HepG2 (cell line): ENCODE measurements at regions not wholly inside any gene's neighbourhood (a gene's known extent, or its start where the extent isn't known, plus 50 kb on each side); places are given as distances from the start of the nearest gene placed in this dataset.

ENCODE experiments used
- ATAC-seq: fragments of 200-7000 bp; cut with Tn5 transposase; 3 replicates; pipeline ENCODE4 v1.9.1; 2020; ENCODE audit warnings: mild to moderate bottlenecking, moderate library complexity
- BruUV-seq: library from RNA; stranded (reverse); fragments of 400-500 nt; replicated peaks from 2 replicates; lab custom pipeline; 2021; lab: Mats Ljungman, UMichigan
- CTCF ChIA-PET: fragments of 300-600 bp; formaldehyde crosslinking; extraction: SDS; loops from one replicate; lab custom pipeline; 2021; ENCODE audit warnings: low total read pairs, inconsistent platforms, low intra/inter-chr PET ratio; lab: Yijun Ruan, JAX
- POLR2A ChIA-PET: fragments of 350-600 bp; sonication (Branson Sonifier 250); formaldehyde crosslinking; loops from one replicate; lab custom pipeline; 2020; ENCODE audit warnings: antibody characterized with exemption, inconsistent platforms; lab: Yijun Ruan, JAX
- DNase-seq: peaks from one replicate; pipeline ENCODE4 v3.0.0-alpha.2; 2015; ENCODE audit warnings: low spot score
- FAIRE-seq: peaks from 3 replicates; lab custom pipeline; 2011; peaks lifted over from hg19 to GRCh38; lab: Jason Lieb, UNC
- H2AFZ ChIP-seq: one replicate; pipeline ENCODE4 v1.6.1; 2011; ENCODE audit warnings: low read length, inconsistent platforms
- H3K27ac ChIP-seq: fragments of 300-600 bp; 3 replicates; pipeline ENCODE4 v1.8.0; 2011; ENCODE audit warnings: mixed run types, mild to moderate bottlenecking, mixed read lengths, low read length, inconsistent platforms; ENCODE audit not compliant: insufficient read depth; ENCODE audit errors: extremely low read length
- H3K27me3 ChIP-seq, 2 experiments: fragments of 200-600 bp in 1 of 2; 2 replicates in 1 of 2; 3 replicates in 1 of 2; pipeline versions ENCODE4 v1.6.0 to v1.8.0; 2011; ENCODE audit warnings: low read length in 2 of 2, mild to moderate bottlenecking in 2 of 2, moderate library complexity in 2 of 2, inconsistent platforms in 1 of 2; ENCODE audit not compliant: insufficient read depth in 2 of 2, control insufficient read depth in 1 of 2
- H3K36me3 ChIP-seq, 2 experiments: fragments of 200-600 bp in 1 of 2; replicated peaks in 1 of 2; 2 replicates in 1 of 2; 3 replicates in 1 of 2; pipeline versions ENCODE4 v1.5.1 to v1.8.0; 2011; ENCODE audit warnings: low read length in 2 of 2, inconsistent platforms in 1 of 2; ENCODE audit not compliant: insufficient read depth in 2 of 2, control insufficient read depth in 1 of 2
- H3K4me1 ChIP-seq: 2 replicates; pipeline ENCODE4 v1.5.1; 2012; ENCODE audit warnings: low read length, inconsistent platforms; ENCODE audit not compliant: insufficient read depth
- H3K4me2 ChIP-seq: 2 replicates; pipeline ENCODE4 v1.6.0; 2011; ENCODE audit warnings: low read depth, low read length, inconsistent platforms
- H3K4me3 ChIP-seq, 3 experiments: fragments of 200-600 bp in 1 of 3; sonication (generic), shearing (Covaris generic) in 1 of 3; replicated peaks in 1 of 3; 2 replicates each; pipeline ENCODE4 v1.5.1; 2011 to 2016; ENCODE audit warnings: low read length in 3 of 3, inconsistent platforms in 2 of 3, low read depth in 2 of 3, mild to moderate bottlenecking in 2 of 3, control low read depth in 1 of 3, mixed read lengths in 1 of 3; ENCODE audit not compliant: insufficient read depth in 1 of 3
- H3K79me2 ChIP-seq: one replicate; pipeline ENCODE4 v1.6.1; 2011; ENCODE audit warnings: low read length, inconsistent platforms; ENCODE audit not compliant: insufficient read depth
- H3K9ac ChIP-seq: 2 replicates; pipeline ENCODE4 v1.6.0; 2011; ENCODE audit warnings: mild to moderate bottlenecking, low read depth, low read length, inconsistent platforms; ENCODE audit not compliant: insufficient read depth
- H3K9me3 ChIP-seq: 2 replicates; pipeline ENCODE4 v1.5.1; 2012; ENCODE audit warnings: mild to moderate bottlenecking, low read length
- H4K20me1 ChIP-seq: 2 replicates; pipeline ENCODE4 v1.6.0; 2011; ENCODE audit warnings: inconsistent platforms, mild to moderate bottlenecking, low read length, moderate library complexity; ENCODE audit not compliant: insufficient read depth
- AHR ChIP-seq: IDR thresholded peaks from 2 replicates; pipeline ENCODE4 v1.6.1; 2018; ENCODE audit warnings: missing genetic modification reagents, missing compliant biosample characterization
- MTF1 ChIP-seq: sonication (generic); formaldehyde crosslinking; IDR thresholded peaks from 2 replicates; pipeline ENCODE4 v1.5.0; 2020; ENCODE audit warnings: missing genetic modification reagents
- NFYB ChIP-seq: sonication (generic); formaldehyde crosslinking; IDR thresholded peaks from 2 replicates; pipeline ENCODE4 v1.4.0; 2020; ENCODE audit warnings: missing genetic modification reagents
- PBX2 ChIP-seq: IDR thresholded peaks from 2 replicates; pipeline ENCODE4 v1.6.1; 2016; ENCODE audit warnings: control low read depth
- RBFOX2 ChIP-seq: fragments of 200-400 bp; formaldehyde crosslinking; IDR thresholded peaks from 2 replicates; pipeline ENCODE4 v1.6.1; 2017; ENCODE audit warnings: low read depth, mild to moderate bottlenecking, low read length
- RBM39 ChIP-seq: fragments of 200-400 bp; formaldehyde crosslinking; IDR thresholded peaks from one replicate; pipeline ENCODE4 v1.6.1; 2018; ENCODE audit warnings: antibody characterized with exemption, mild to moderate bottlenecking, low read depth, low read length; ENCODE audit not compliant: poor library complexity, severe bottlenecking
- SP140L ChIP-seq: sonication (generic); formaldehyde crosslinking; IDR thresholded peaks from 2 replicates; pipeline ENCODE4 v1.4.0; 2020; ENCODE audit warnings: missing genetic modification reagents, borderline replicate concordance
- STAG1 ChIP-seq: sonication (generic); formaldehyde crosslinking; IDR thresholded peaks from 2 replicates; pipeline ENCODE4 v1.4.0; 2020; ENCODE audit warnings: missing genetic modification reagents
- SYNCRIP ChIP-seq: fragments of 200-400 bp; formaldehyde crosslinking; IDR thresholded peaks from 2 replicates; pipeline ENCODE4 v1.6.1; 2018; ENCODE audit warnings: mild to moderate bottlenecking, low read depth, low read length; ENCODE audit not compliant: insufficient read depth
- TEF ChIP-seq: sonication (generic); formaldehyde crosslinking; IDR thresholded peaks from 2 replicates; pipeline ENCODE4 v1.5.0; 2020; ENCODE audit warnings: missing genetic modification reagents
- ZBTB21 ChIP-seq: sonication (generic); formaldehyde crosslinking; IDR thresholded peaks from 2 replicates; pipeline ENCODE4 v1.4.0; 2020; ENCODE audit warnings: missing genetic modification reagents
- ZBTB25 ChIP-seq: IDR thresholded peaks from 2 replicates; pipeline ENCODE4 v1.6.1; 2018; ENCODE audit warnings: missing genetic modification reagents
- ZNF121 ChIP-seq: sonication (generic); formaldehyde crosslinking; IDR thresholded peaks from 2 replicates; pipeline ENCODE4 v1.5.0; 2020; ENCODE audit warnings: mild to moderate bottlenecking, missing genetic modification reagents
- ZNF232 ChIP-seq: sonication (generic); formaldehyde crosslinking; IDR thresholded peaks from 2 replicates; pipeline ENCODE4 v1.4.0; 2020; ENCODE audit warnings: missing genetic modification reagents, borderline replicate concordance
- ZNF253 ChIP-seq: sonication (generic); formaldehyde crosslinking; IDR thresholded peaks from 2 replicates; pipeline ENCODE4 v1.8.0; 2022; ENCODE audit warnings: mild to moderate bottlenecking, missing genetic modification reagents, borderline replicate concordance
- ZNF652 ChIP-seq: IDR thresholded peaks from 2 replicates; pipeline ENCODE4 v1.6.1; 2016; ENCODE audit warnings: low read depth, borderline replicate concordance
- ZNF761 ChIP-seq: sonication (generic); formaldehyde crosslinking; conservative IDR thresholded peaks from 2 replicates; pipeline ENCODE4 v1.4.0; 2020; ENCODE audit warnings: mild to moderate bottlenecking, missing genetic modification reagents
- ZNF766 ChIP-seq: sonication (generic); formaldehyde crosslinking; IDR thresholded peaks from 2 replicates; pipeline ENCODE4 v1.5.0; 2020; ENCODE audit warnings: missing genetic modification reagents, borderline replicate concordance
- ZNF792 ChIP-seq: IDR thresholded peaks from 2 replicates; pipeline ENCODE4 v1.6.1; 2016
- WGBS: methylation state at CpG from one replicate; pipeline ENCODE4 v1.1.6; 2017; ENCODE audit warnings: low lambda C conversion rate; 5-methylcytosine and 5-hydroxymethylcytosine counted together
- in situ Hi-C: cut with HindIII; loops from 2 replicates; pipeline ENCODE4 v1.10.0; 2017; ENCODE audit warnings: low pct_unique_long_range_greater_than_20kb; ENCODE audit not compliant: extremely low pct_ligation_motif_present
- intact Hi-C: fragments of 100-400 bp; cut with micrococcal nuclease; formaldehyde crosslinking; loops from one replicate; pipeline ENCODE4 v1.10.0; 2022; ENCODE audit not compliant: unreplicated experiment

- Histone ChIP-seq H3K4me2 (no peak overlapping the region), H3K9me3 (no peaks in the 10 kb centered on the region), H3K36me3 (no peaks in the 10 kb centered on the region), H3K9ac (no peak overlapping the region), H2AFZ (no peak overlapping the region), H3K27me3 (no peaks in the 10 kb centered on the region)
- CTCF ChIA-PET, result no interaction called here
- no peak for ATAC-seq
- POLR2A ChIA-PET, result no interaction called here
- TF ChIP-seq ZBTB25 (CRISPR knock-in tag), result no peak
- no peak for TF ChIP-seq TEF
- TF ChIP-seq MTF1 (CRISPR knock-in tag), result no peak
- TF ChIP-seq RBM39, result no peak
- no peak for TF ChIP-seq SP140L (CRISPR knock-in tag)
- TF ChIP-seq RBFOX2, result no peak
- no peak for TF ChIP-seq ZNF121 (CRISPR knock-in tag)
- TF ChIP-seq ZNF652 (CRISPR knock-in tag), result no peak
- TF ChIP-seq ZNF766 (CRISPR knock-in tag), result no peak
- no peak for TF ChIP-seq ZNF253
- TF ChIP-seq ZNF792 (CRISPR knock-in tag), result no peak
- TF ChIP-seq PBX2 (CRISPR knock-in tag), result no peak
- TF ChIP-seq ZNF761 (CRISPR knock-in tag), result no peak
- TF ChIP-seq NFYB (CRISPR knock-in tag), result no peak
- TF ChIP-seq ZNF232 (CRISPR knock-in tag), result no peak
- TF ChIP-seq ZBTB21 (CRISPR knock-in tag), result no peak
- TF ChIP-seq SYNCRIP, result no peak
- no peak for TF ChIP-seq AHR (CRISPR knock-in tag)
- no peak for TF ChIP-seq STAG1 (CRISPR knock-in tag)
- TF ChIP-seq, all 625 proteins: peak for 0
- 5% methylated on average over 2 of the region's 2 CpGs for WGBS
- DNase-seq (no peak), FAIRE-seq (no peak)
- in situ Hi-C loops (no loop called here), intact Hi-C loops (no loop called here)
- BruUV-seq, result no TSS peak
- H4K20me1 ChIP-seq, result no peaks in the 10 kb centered on the region
- H3K4me3 ChIP-seq, result no peak overlapping the region
- H3K4me1 ChIP-seq, result no peaks in the 10 kb centered on the region
- H3K79me2 ChIP-seq, result no peaks in the 10 kb centered on the region
- no peak overlapping the region for H3K27ac ChIP-seq
These were observed 300.2 kb upstream of the PRKD1 start for GRCh38 chr14:30227876-30228275.
